ENCODE measurements at regions not wholly inside any gene's neighbourhood (a gene's known extent, or its start where the extent isn't known, plus 50 kb on each side); places are given as distances from the start of the nearest gene placed in this dataset.

DNA sequence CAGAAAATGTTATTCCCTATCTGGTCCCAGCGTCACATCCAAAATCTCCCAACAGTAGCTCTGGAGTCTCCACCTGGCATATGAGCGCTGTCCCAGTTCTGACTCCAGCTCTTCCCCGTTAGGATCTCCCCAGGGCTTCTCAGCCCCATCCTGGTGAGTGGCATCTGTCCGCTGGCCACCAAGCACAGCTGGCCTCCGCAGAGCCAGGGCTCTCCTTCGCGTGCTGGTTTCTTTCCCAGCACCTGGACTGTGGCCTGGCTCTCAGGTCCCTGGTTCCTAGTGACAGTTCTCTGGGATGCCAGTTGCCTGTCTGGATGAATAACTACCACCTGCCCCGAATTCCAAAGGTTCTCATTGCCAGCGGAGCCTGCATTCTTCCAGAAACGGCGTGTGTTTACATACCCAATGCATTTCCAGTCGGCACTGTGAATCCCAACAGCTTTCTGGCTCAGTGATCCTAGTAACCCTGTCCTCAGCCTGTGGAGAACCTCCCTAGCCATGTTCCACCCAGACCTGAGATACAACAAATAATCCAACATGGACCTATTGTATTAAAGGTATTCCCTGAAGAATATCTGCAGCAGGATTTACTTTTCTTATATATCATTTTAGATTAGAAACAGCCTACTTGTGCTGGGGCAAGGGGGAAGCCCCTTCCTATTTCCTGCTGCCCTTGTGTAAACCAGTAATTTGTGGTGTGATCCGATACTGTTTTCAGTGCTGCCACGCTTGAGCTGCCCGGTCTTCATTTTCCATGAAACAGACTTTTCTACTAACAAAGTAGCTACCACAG, 69.9 kb upstream of the PDE10A start:
- Histone ChIP-seq H3K9ac (ENCODE audit: low read depth, low read length) (no peak overlapping the region), H3K4me1 (ENCODE audit: insufficient read depth, low read length) (no peaks in the 10 kb centered on the region), H3K36me3 (ENCODE audit: insufficient read depth, low read length) (no peaks in the 10 kb centered on the region), H3K9me3 (ENCODE audit: control insufficient read depth, insufficient read depth, low read length) (no peaks in the 10 kb centered on the region)

DNA sequence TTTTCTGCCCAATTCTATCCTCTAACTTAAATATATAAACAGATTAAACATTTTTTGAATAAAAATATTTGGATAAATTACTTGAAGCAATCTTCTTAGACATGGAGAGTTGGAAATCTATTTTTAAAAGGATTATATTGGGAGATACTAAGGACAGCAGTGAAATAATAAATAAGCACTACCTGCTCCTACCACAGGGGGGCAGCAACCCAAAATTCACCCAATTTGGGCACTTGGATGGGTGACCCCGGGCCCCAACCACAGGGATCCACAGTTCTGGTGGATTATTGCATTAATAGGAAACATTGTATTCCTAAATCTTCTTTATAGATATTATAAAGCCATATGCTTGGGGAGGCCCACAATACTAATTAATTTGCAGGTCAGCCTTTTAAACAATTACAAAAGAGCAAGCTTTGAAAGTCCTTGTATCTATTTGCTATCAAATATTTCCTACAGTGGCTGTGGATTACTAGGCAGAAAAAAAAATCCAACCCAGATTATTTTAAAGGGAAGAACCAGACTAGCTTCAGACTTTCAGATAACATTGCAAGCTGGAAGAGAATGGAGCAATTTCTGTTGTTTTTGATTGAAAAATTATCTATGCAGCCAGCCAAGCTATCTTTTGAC, 66.4 kb upstream of the PDE10A start:
- H3K4me1 ChIP-seq (ENCODE audit: insufficient read depth, low read length), result no peaks in the 10 kb centered on the region
- no peak overlapping the region for H3K9ac ChIP-seq (ENCODE audit: low read depth, low read length)
- H3K36me3 ChIP-seq (ENCODE audit: insufficient read depth, low read length), result no peaks in the 10 kb centered on the region
- H3K9me3 ChIP-seq (ENCODE audit: control insufficient read depth, insufficient read depth, low read length), result no peaks in the 10 kb centered on the region

DNA sequence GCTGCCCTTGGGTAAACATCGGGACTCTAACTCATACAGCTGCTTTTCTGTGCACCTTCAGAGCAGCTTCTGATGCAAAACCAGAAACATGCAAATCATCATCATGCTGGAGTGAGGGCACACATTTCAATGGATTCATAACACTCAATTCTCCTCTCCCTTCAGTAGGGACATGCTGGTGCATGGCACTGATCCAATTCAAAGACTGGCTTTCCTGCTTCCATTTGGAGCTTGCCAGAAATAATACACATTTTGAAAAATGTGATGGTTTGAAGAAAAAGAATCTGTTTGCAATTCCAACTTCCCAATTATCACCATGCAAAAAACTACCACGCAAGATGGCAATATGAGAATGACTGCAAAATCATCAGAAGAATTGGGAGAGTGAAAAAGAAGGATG, 65.2 kb upstream of the PDE10A start:
- Histone ChIP-seq H3K36me3 (ENCODE audit: insufficient read depth, low read length) (no peaks in the 10 kb centered on the region), H3K4me1 (ENCODE audit: insufficient read depth, low read length) (no peaks in the 10 kb centered on the region), H3K9ac (ENCODE audit: low read depth, low read length) (no peak overlapping the region), H3K9me3 (ENCODE audit: control insufficient read depth, insufficient read depth, low read length) (no peaks in the 10 kb centered on the region)

DNA sequence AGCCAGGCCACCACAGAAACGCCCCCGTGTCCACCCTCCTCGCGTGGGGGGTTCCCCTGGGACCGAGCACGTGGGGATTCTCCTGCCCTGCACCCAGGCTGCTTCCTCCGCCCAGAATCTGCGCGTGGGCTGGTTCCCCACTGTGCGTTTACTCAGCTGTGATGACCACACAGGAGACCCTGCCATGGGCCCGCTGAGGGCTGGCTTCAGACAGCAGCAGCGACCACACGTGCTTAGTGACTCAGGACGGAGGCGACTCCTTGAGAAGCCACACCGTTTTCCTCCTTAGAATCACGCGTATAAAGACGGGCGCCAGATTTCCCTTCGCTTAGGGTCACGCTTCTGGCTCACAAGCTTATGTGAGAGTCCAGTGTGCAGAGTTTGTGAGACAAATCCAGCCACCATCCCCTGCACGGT, 63.9 kb upstream of the PDE10A start:
- Histone ChIP-seq H3K4me1 (ENCODE audit: insufficient read depth, low read length) (no peaks in the 10 kb centered on the region), H3K9ac (ENCODE audit: low read depth, low read length) (no peak overlapping the region), H3K9me3 (ENCODE audit: control insufficient read depth, insufficient read depth, low read length) (no peaks in the 10 kb centered on the region), H3K36me3 (ENCODE audit: insufficient read depth, low read length) (no peaks in the 10 kb centered on the region)

DNA sequence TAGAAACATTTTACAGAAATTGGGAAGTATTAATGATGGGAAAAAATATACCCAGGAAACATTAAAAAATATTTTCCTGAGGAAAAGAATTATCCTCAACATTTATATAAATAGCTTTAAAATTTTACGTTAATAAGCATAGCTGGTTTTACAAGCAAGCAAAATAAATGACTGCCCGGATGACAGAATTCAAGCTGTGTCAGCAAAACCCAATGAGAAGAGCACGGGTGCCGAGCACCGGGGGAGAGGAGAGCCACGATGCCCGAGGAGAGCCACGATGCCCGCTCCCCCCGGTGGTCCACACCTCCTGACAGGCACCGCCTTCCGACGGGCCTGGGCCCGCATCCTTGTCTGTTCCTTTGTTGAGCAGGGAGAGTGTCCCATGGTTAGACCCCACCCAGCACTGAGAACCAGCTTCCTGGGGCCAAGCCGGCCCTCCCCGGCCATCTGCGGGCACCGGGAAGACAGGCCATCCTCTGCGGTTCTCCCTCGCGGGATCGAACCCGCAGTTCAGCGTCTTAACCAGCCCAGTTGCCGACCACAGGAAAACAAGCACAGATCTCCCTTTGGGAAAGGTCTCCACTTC, 63.3 kb upstream of the PDE10A start:
- Histone ChIP-seq H3K9me3 (ENCODE audit: control insufficient read depth, insufficient read depth, low read length) (no peaks in the 10 kb centered on the region), H3K9ac (ENCODE audit: low read depth, low read length) (no peak overlapping the region), H3K4me1 (ENCODE audit: insufficient read depth, low read length) (no peaks in the 10 kb centered on the region), H3K36me3 (ENCODE audit: insufficient read depth, low read length) (no peaks in the 10 kb centered on the region)

DNA sequence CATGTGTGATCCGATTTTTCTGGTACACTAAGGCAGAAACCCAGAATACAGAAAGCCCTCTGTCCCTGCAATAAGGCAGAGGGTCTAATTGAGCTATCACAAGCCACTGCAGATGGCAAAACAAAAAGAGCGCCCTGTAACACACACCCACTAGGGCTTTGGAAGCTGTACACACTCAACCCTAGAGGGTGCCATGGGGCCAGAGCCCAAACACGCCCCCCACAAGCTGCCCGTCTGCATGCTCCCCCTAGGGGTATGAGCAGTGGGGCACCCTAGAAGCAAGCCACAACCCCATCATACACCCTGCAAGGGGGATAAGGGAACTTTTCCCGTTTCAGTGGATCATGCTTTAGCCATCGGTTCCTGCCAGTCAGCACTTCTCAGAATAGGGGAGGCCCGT, 62.2 kb upstream of the PDE10A start:
- Histone ChIP-seq H3K4me1 (ENCODE audit: insufficient read depth, low read length) (no peaks in the 10 kb centered on the region), H3K9me3 (ENCODE audit: control insufficient read depth, insufficient read depth, low read length) (no peaks in the 10 kb centered on the region), H3K36me3 (ENCODE audit: insufficient read depth, low read length) (no peaks in the 10 kb centered on the region), H3K9ac (ENCODE audit: low read depth, low read length) (no peak overlapping the region)

DNA sequence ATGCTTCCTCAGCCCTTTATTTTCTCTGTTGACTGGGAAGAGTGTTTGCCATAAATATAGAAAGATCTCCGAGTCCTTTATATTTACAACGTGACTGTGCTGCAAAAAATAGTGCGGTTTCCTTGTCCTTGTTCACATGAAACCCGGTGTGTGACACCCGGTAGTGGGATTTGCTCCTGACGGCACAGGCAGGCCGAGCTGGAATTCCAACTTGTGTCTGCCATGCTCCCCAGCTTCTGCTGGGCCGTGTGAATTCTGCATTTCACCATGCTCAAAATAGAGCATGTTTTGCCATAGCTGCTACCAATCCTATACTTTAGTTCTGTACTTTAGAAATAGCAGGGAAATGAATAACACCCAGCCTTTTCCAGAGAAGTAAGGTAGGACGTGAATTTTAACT, 60.3 kb upstream of the PDE10A start:
- 0 out of 2 replicates have a peak, but pooled peaks cover under 1% of the 10 kb centered on the region for H3K4me1 ChIP-seq (ENCODE audit: insufficient read depth, low read length)

DNA sequence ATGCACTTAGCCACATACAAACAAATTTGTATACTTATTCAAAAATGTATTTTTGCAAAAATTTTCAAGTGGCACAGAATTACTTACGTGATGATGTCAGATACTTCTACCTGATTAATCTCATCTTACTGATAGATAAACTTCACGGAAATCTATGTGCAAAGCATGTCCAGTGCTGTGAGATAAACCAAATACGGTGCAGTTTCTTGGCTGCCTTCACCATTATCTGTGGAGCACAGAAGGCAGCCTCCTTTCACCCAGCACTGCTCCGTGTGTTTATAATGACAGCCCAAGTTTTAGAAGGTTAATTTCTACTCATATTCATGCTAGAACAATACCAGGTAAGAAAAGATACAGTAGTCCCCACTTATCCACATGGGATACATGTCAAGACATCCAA, 59.0 kb upstream of the PDE10A start:
- H3K9me3 ChIP-seq (ENCODE audit: control insufficient read depth, insufficient read depth, low read length), result no peaks in the 10 kb centered on the region
- H3K9ac ChIP-seq (ENCODE audit: low read depth, low read length), result no peak overlapping the region
- H3K4me1 ChIP-seq (ENCODE audit: insufficient read depth, low read length), result 0 out of 2 replicates have a peak, but pooled peaks cover 9% of the 10 kb centered on the region
- H3K36me3 ChIP-seq (ENCODE audit: insufficient read depth, low read length), result no peaks in the 10 kb centered on the region

More for the DNA sequence above, 60.3 kb upstream of the PDE10A start:
- no peaks in the 10 kb centered on the region for H3K9me3 ChIP-seq (ENCODE audit: control insufficient read depth, insufficient read depth, low read length)
- H3K9ac ChIP-seq (ENCODE audit: low read depth, low read length), result no peak overlapping the region
- H3K36me3 ChIP-seq (ENCODE audit: insufficient read depth, low read length), result no peaks in the 10 kb centered on the region

DNA sequence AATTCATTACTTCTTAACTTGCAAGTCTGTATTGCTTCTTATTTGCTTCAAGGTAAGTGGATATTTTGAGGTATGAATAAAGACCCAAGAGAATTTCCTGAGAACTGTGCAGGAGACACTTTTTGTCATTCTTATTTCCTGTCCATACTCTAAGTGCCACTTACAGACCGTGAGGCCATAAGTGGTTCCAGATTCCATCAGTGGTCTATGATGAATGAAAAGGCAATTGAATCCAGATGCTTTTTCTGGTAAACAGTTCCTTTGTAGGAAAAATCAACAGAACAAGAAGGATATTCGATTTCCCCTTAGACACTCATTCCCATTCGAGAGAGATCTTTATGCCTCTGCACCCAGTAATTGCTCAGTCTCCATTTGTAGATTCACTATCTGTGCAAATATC, 58.3 kb upstream of the PDE10A start:
- H3K9me3 ChIP-seq (ENCODE audit: control insufficient read depth, insufficient read depth, low read length), result no peaks in the 10 kb centered on the region
- H3K4me1 ChIP-seq (ENCODE audit: insufficient read depth, low read length), result 0 out of 2 replicates have a peak, but pooled peaks cover 9% of the 10 kb centered on the region
- H3K36me3 ChIP-seq (ENCODE audit: insufficient read depth, low read length), result no peaks in the 10 kb centered on the region
- H3K9ac ChIP-seq (ENCODE audit: low read depth, low read length), result no peak overlapping the region

DNA sequence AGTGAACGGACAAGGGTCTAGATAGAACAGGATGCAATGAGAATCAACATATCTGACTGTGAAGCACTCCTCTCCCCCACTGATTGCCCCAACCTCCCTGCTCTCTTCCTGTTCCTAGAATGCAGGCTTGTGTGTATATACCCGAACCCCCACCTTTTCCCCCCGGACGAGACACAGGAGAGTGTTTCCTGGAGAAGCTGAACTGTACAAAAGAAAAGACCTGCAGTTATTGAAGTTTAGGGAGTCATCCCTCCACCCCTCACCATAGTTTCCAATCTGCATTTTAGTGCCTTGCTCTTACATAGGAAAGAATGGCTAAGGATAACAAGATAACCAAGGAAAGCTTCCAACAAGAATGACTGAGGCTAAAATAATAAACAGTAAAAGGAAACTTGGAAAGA, 55.5 kb upstream of the PDE10A start:
- Histone ChIP-seq H3K9ac (ENCODE audit: low read depth, low read length) (no peak overlapping the region), H3K4me1 (ENCODE audit: insufficient read depth, low read length) (0 out of 2 replicates have a peak, but pooled peaks cover 9% of the 10 kb centered on the region), H3K9me3 (ENCODE audit: control insufficient read depth, insufficient read depth, low read length) (no peaks in the 10 kb centered on the region), H3K36me3 (ENCODE audit: insufficient read depth, low read length) (no peaks in the 10 kb centered on the region)

DNA sequence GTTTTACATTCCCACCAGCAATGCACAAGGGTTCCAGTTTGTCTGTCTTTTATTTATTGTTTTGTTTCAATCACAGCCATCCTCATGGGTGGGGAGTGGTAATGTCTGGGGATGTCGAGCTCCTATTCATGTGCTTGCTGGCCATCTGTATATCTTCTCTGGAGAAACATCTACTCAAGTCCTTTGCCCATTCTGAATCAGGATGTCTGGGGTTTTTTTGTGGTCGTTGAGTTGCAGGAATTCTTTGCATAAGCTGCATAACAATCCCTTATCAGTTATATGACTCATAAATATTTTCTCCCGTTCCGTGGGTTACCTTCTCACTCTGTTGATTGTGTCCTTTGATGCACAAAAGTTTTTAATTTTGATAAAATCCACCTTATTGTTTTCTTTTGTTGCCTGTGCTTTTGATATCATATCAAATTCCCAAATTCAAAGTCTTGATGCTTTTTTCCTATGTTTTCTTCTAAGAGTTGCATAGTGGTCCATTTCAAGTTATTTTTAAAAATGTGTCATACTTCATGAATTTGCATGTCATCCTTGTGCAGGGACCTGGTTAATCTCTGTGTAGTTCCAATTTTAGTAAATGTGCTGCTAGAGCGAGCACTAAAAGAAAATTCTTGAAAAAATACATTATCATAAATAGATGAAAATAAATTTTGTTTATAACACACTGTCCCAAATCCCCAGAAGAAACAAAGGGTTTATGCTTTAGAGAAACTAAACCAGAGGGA, 54.9 kb upstream of the PDE10A start:
- no peaks in the 10 kb centered on the region for H3K9me3 ChIP-seq (ENCODE audit: control insufficient read depth, insufficient read depth, low read length)
- H3K4me1 ChIP-seq (ENCODE audit: insufficient read depth, low read length), result 0 out of 2 replicates have a peak, but pooled peaks cover 9% of the 10 kb centered on the region
- H3K36me3 ChIP-seq (ENCODE audit: insufficient read depth, low read length), result no peaks in the 10 kb centered on the region
- H3K9ac ChIP-seq (ENCODE audit: low read depth, low read length), result no peak overlapping the region

DNA sequence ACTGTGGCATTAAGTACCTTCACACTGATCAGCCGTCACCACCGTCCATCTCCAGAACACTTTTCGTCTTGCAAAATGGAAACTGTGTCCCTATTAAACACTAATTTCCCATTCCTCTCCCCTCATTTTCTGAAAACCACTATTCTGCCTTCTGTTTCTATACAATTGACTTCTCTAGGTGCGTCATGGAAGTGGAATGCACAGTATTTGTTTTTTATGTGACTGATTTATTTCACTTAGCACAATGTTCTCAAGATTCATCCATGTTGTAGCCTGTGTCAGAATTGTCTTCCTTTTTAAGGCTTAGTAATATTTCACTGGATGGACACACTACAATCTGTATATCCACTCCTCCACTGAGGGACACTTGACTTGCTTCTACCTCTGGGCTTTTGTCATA, 53.8 kb upstream of the PDE10A start:
- Histone ChIP-seq H3K9ac (ENCODE audit: low read depth, low read length) (no peak overlapping the region), H3K4me1 (ENCODE audit: insufficient read depth, low read length) (0 out of 2 replicates have a peak, but pooled peaks cover 9% of the 10 kb centered on the region), H3K9me3 (ENCODE audit: control insufficient read depth, insufficient read depth, low read length) (no peaks in the 10 kb centered on the region), H3K36me3 (ENCODE audit: insufficient read depth, low read length) (no peaks in the 10 kb centered on the region)

DNA sequence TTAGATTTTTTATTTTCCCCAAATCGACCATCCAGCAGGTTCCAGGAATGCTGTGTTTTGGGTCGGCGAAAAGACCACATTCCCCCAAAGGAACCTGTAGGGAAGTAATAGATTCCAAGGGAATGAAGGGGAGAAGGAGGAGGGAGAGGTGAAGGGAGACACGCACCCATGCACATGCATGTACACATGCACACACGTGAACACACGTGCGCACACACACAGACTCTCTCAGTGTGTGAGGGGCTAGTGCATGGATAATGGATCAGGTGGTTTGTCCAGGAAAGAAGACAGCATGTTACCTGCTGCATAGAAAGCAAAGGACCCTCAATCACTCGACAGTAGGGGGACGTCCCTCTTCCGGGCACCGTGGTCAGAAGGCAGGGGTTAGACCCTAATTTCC, 52.4 kb upstream of the PDE10A start:
- Histone ChIP-seq H3K36me3 (ENCODE audit: insufficient read depth, low read length) (no peaks in the 10 kb centered on the region), H3K9ac (ENCODE audit: low read depth, low read length) (no peak overlapping the region), H3K9me3 (ENCODE audit: control insufficient read depth, insufficient read depth, low read length) (no peaks in the 10 kb centered on the region), H3K4me1 (ENCODE audit: insufficient read depth, low read length) (0 out of 2 replicates have a peak, but pooled peaks cover 9% of the 10 kb centered on the region)

DNA sequence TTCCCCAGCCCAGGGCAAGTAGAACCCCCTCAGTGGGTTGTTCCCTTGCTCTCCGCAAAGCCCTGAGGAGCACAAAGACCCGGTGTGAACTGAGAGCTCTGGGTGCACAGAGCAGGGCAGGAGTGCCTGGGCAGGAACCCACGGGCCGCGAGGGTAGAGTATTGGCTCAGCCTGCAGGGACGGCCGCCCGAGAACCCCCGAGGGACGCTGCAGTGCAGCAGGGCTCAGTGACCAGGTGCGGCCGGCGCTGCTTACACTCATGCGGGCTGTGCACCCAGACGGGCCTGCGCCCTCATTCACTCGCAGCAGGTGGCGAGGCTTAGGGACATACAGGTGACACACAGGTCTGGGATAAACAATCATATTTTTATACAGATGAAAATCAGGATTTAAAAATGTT, 51.9 kb upstream of the PDE10A start:
- 0 out of 2 replicates have a peak, but pooled peaks cover 9% of the 10 kb centered on the region for H3K4me1 ChIP-seq (ENCODE audit: insufficient read depth, low read length)
- no peak overlapping the region for H3K9ac ChIP-seq (ENCODE audit: low read depth, low read length)
- H3K36me3 ChIP-seq (ENCODE audit: insufficient read depth, low read length), result no peaks in the 10 kb centered on the region
- no peaks in the 10 kb centered on the region for H3K9me3 ChIP-seq (ENCODE audit: control insufficient read depth, insufficient read depth, low read length)
